ENCODE measurements at regions not wholly inside any gene's neighbourhood (a gene's known extent, or its start where the extent isn't known, plus 50 kb on each side); places are given as distances from the start of the nearest gene placed in this dataset.

DNA sequence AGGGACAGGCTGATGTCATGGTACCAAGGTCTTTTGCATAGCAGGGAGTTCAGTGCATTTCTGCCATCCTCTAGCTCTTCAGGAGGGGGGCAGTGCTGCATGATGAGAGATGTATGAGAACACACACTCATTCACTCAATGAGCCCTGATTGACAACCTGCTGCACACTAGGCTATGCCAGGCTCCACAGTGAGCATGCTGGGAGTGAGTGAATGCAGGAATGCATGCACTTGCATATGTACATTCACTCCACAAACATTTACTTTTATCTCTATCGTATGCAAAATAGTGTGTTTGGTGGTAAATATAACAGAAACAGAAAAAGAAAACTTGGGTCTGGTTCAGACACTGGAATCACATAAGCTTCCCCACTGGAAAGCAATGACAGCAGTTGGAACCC is 374.1 kb upstream of the C16orf82 start:
- Histone ChIP-seq H3K36me3 (ENCODE audit: insufficient read depth, low read length) (no peaks in the 10 kb centered on the region), H3K4me1 (ENCODE audit: insufficient read depth, low read length) (no peaks in the 10 kb centered on the region), H3K4me3 (ENCODE audit: low read length) (no peak overlapping the region), H3K27me3 (ENCODE audit: control insufficient read depth in 1 of 2, insufficient read depth in 2 of 2, low read length in 2 of 2) (no peaks in the 10 kb centered on the region), H3K9me3 (ENCODE audit: control insufficient read depth in 1 of 2, insufficient read depth in 1 of 2, low read length in 2 of 2) (no peaks in the 10 kb centered on the region), H3K27ac (ENCODE audit: low read depth in 1 of 2, low read length in 2 of 2) (no peak overlapping the region)
- Mint-ChIP-seq H3K27me3 (peaks cover 26% of the 10 kb centered on the region), H3K36me3 (ENCODE audit: low read depth) (no peaks in the 10 kb centered on the region), H3K9me3 (peaks cover 3% of the 10 kb centered on the region), H3K27ac (no peak overlapping the region), H3K4me3 (no peak overlapping the region), H3K4me1 (ENCODE audit: low read depth) (no peaks in the 10 kb centered on the region)
- POLR2A ChIA-PET: no interaction called here
- TF ChIP-seq, protein P1, sequence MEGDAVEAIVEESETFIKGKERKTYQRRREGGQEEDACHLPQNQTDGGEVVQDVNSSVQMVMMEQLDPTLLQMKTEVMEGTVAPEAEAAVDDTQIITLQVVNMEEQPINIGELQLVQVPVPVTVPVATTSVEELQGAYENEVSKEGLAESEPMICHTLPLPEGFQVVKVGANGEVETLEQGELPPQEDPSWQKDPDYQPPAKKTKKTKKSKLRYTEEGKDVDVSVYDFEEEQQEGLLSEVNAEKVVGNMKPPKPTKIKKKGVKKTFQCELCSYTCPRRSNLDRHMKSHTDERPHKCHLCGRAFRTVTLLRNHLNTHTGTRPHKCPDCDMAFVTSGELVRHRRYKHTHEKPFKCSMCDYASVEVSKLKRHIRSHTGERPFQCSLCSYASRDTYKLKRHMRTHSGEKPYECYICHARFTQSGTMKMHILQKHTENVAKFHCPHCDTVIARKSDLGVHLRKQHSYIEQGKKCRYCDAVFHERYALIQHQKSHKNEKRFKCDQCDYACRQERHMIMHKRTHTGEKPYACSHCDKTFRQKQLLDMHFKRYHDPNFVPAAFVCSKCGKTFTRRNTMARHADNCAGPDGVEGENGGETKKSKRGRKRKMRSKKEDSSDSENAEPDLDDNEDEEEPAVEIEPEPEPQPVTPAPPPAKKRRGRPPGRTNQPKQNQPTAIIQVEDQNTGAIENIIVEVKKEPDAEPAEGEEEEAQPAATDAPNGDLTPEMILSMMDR (IDR thresholded peaks at IDR 0.05): no peak
- CTCF ChIA-PET: no interaction called here
- DNase-seq: no peak
- no peak for ATAC-seq (ENCODE audit: poor library complexity)
- intact Hi-C loops (cut with DNase I, micrococcal nuclease): no loop called here

- H3K4me3 ChIP-seq (ENCODE audit: low read length): no peak overlapping the region
- no peak for ATAC-seq (ENCODE audit: poor library complexity)
- ChIA-PET CTCF (no interaction called here), POLR2A (no interaction called here)
- no peak overlapping the region for H3K4me3 Mint-ChIP-seq
- no peaks in the 10 kb centered on the region for H3K36me3 Mint-ChIP-seq (ENCODE audit: low read depth)
- intact Hi-C loops (cut with DNase I, micrococcal nuclease): no loop called here
- H3K27me3 ChIP-seq (ENCODE audit: control insufficient read depth in 1 of 2, insufficient read depth in 2 of 2, low read length in 2 of 2): peaks cover 4 to 5% of the 10 kb centered on the region in 2 experiments
- H3K27ac ChIP-seq (ENCODE audit: low read depth in 1 of 2, low read length in 2 of 2): no peak overlapping the region
- no peaks in the 10 kb centered on the region for H3K4me1 Mint-ChIP-seq (ENCODE audit: low read depth)
- peaks cover 16% of the 10 kb centered on the region for H3K27me3 Mint-ChIP-seq
- no peaks in the 10 kb centered on the region for H3K36me3 ChIP-seq (ENCODE audit: insufficient read depth, low read length)
- no peak overlapping the region for H3K27ac Mint-ChIP-seq
- no peaks in the 10 kb centered on the region for H3K9me3 ChIP-seq (ENCODE audit: control insufficient read depth in 1 of 2, insufficient read depth in 1 of 2, low read length in 2 of 2)
- H3K9me3 Mint-ChIP-seq: peaks cover 2% of the 10 kb centered on the region
- no peaks in the 10 kb centered on the region for H3K4me1 ChIP-seq (ENCODE audit: insufficient read depth, low read length)
- DNase-seq: no peak
- TF ChIP-seq, protein P1 (IDR thresholded peaks at IDR 0.05): no peak
These were observed 368.9 kb upstream of the C16orf82 start for GRCh38 chr16:26697807-26698206.

DNA sequence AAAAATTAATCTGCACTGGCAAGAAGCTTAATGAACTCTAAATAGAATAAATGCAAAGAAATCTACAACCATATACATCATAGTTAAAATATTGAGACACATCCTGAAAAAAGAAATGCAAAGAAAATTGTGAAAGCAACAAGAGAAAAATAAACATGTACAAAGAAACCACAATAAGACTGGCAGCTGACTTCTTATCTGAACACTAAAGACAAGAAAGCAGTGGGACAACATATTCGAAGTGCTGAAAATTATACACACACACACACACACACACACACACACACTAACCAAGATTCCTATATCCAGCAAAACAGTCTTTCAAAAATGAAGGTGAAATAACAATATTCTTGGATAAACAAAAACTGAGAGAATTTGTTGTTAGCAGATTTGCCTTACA is 366.5 kb upstream of the C16orf82 start:
- ATAC-seq (ENCODE audit: poor library complexity): no peak
- CTCF ChIA-PET: no interaction called here

More for the DNA sequence above, 366.5 kb upstream of the C16orf82 start:
- no peak overlapping the region for H3K4me3 ChIP-seq (ENCODE audit: low read length)
- Mint-ChIP-seq H3K27ac (no peak overlapping the region), H3K36me3 (ENCODE audit: low read depth) (no peaks in the 10 kb centered on the region), H3K4me1 (ENCODE audit: low read depth) (no peaks in the 10 kb centered on the region), H3K9me3 (peaks cover 2% of the 10 kb centered on the region), H3K27me3 (peaks cover 16% of the 10 kb centered on the region), H3K4me3 (no peak overlapping the region)
- POLR2A ChIA-PET: no interaction called here
- H3K4me1 ChIP-seq (ENCODE audit: insufficient read depth, low read length): no peaks in the 10 kb centered on the region
- intact Hi-C loops (cut with DNase I, micrococcal nuclease): no loop called here
- no peaks in the 10 kb centered on the region for H3K36me3 ChIP-seq (ENCODE audit: insufficient read depth, low read length)
- H3K9me3 ChIP-seq (ENCODE audit: control insufficient read depth in 1 of 2, insufficient read depth in 1 of 2, low read length in 2 of 2): no peaks in the 10 kb centered on the region
- TF ChIP-seq, protein P1 (IDR thresholded peaks at IDR 0.05): no peak
- H3K27ac ChIP-seq (ENCODE audit: low read depth in 1 of 2, low read length in 2 of 2): no peak overlapping the region
- H3K27me3 ChIP-seq (ENCODE audit: control insufficient read depth in 1 of 2, insufficient read depth in 2 of 2, low read length in 2 of 2): peaks cover 4 to 5% of the 10 kb centered on the region in 2 experiments
- DNase-seq: no peak
